GM18505 (cell line): ENCODE measurements at regions not wholly inside any gene's neighbourhood (a gene's known extent, or its start where the extent isn't known, plus 50 kb on each side); places are given as distances from the start of the nearest gene placed in this dataset.

Experiments
- ATAC-seq: cut with Tn5 transposase; IDR thresholded peaks from one replicate; pipeline ENCODE4 v1.9.1; 2021; ENCODE audit not compliant: unreplicated experiment
- POLR2A ChIP-seq: IDR thresholded peaks from 4 replicates; pipeline ENCODE4 v1.6.1; 2011; ENCODE audit warnings: borderline replicate concordance; ENCODE audit not compliant: insufficient read depth, insufficient read length; ENCODE audit errors: extremely low read depth

DNA sequence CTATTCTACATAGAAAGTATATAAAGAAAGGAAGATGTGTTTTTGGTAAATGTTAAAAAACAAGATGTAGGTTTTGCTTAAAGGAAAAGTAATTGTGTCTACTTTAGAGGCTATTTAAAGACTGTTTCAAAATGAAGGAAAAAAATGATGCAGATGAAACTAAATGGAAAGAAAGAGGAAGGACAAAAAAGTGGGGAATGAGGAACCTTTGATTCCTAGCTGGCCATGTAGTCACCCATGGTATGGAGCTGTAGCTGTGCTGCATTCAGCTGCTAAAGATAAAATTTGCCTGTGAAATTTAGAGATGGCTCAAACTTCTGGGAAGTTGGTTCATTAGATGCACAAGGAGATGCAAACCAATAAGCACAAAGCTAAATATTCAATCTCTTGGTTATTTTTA lies 86.8 kb upstream of the SERBP1 start:
- no peak for TF ChIP-seq POLR2A
- no peak for ATAC-seq

DNA sequence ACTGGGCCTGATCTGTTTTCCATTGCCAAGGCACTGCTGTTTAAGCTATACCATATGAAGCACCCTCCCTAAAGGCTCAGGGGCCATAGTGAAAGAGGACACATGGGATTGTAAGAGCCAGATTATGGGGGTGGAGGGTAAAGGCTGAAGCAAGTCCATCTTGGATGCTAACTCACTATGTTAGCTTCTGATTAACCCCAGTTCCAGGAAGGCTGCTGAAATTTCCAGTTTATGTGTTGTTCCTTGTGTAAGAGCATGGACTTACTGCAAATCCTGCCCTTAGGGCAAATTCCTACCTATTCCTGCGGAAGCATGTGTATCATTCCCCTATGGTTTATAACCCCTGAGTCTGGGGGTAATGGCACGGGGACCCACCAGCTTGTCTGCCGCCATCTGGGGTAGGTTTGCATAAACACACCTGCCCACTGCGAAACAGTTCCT lies 91.8 kb upstream of the SERBP1 start:
- no peak for TF ChIP-seq POLR2A
- ATAC-seq: no peak

DNA sequence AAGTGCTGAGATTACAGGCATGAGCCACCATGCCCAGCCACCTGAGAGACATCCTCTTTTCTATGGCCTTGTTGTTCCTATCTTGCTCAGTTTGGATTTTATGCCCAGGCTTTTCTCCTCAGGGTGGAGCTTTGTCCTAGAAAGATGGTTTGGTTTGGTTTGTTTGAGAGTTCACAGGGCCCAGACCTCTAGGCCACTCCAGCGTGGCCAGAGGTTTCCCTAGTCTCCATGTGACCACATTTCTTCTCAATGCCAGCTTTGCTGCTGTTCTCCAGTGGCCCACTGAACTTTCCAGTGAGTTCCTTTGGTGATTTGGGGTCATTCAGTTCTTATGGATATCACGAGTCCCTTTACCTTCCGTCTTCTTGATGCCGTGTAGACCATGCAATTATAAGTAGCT lies 92.6 kb upstream of the SERBP1 start:
- no peak for TF ChIP-seq POLR2A
- no peak for ATAC-seq

DNA sequence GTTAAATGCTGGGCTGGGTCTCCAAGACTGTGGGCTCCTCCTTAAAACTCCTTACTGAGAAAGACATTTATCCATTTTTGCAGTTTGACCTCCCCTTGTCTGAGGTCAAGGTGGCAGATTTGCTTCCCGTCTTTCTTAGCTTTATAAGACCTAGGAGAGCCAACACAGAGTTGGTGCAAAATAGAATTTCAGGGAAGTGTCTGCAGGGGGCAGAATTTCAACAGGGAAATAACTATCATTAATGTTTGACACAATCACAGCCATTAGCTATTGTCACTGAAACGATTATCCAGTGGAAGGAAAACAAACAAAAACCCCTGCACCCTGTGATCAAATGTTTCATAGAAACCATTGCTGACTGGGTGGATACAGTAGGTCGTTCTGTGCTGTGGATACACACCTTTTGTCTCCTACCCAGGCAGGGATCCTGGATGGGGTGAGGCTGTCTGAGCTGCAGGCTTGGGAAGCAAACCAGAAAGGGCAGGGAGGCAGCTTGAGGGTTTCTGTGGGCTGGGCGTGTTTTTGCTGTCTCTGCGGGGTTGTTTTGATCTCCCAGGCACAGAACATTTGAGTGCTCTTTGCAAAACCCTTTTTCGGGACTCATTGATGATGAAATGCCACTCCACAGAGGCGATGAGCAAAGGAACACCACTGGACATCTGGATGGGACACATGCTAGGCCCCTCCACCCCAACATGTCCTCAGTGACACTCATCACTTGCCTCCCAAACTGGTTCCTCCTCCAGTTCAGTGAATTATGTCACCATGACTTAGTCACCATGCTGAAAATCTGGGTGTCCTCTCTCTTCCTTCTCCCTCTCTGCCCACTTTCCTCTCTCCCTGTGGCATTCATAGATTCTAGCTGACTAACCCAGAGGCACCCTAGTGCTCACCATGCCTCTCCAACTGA lies 94.2 kb upstream of the SERBP1 start:
- TF ChIP-seq POLR2A: no peak
- ATAC-seq: no peak

DNA sequence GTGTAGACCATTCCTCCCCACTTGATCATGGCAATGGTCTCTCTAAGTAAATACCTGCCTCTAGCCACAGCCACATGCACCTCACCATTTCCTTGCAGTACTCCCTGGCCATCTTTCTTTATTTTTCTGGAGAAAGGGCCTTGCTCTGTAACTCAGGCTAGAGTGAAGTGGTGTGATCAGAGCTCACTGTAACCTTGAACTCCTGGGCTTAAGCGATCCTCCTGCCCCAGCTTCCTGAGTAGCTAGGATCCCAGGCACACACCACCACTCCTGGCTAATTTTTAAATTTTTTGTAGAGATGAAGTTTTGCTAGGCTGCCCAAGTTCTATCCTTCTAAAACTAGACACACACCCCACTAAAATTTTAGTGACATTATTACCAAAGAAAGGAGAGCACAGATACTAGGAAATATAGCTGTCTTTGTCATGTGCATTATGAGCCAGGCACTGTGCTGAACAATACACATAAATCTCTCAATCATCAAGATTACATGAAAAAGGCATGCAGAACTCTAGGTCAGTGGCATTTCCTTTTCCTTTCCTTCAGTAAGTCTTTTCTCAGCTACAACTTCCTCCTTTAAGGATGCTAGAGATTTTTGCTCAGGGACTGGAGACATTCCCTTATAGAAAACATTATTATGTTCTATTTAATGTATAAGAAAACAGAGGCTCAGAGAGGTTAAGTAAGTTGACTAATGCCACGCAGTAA lies 95.0 kb upstream of the SERBP1 start:
- no peak for ATAC-seq
- no peak for TF ChIP-seq POLR2A

DNA sequence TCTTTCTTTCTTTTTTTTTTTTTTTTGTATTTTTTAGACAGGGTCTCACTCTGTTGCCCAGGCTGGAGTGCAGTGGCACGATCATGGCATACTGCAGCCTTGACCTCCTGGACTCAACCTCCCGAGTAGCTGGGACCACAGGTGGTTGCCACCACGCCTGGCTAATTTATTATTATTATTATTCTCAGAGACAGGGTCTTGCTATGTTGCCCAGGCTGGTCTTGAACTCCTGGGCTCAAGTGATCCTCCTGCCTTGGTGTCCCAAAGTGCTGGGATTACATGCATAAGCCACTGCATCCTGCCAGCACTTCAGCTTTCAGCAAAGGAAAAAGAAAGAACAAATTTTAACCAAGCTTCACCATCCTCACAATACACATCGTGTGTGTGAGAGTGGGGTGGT lies 97.9 kb upstream of the SERBP1 start:
- TF ChIP-seq POLR2A: no peak
- no peak for ATAC-seq

DNA sequence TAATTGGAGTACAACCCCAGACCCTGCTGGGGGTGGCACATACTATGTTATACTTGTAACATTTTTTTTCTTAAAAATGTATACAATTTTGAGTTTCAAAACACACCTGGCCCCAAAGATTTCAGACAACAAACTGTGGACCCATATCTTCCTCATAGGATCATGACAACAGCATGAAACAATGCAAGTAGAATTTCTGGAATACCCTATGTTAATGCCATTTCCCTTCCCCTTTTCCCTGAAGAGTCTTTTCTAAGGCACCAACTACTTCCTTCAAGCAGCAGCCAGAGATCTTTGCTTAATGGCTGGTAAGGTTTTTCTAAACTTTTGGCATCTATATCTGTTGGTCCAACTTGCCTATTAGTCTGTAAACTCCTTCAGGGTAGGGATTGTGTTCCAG lies 99.9 kb upstream of the SERBP1 start:
- TF ChIP-seq POLR2A: no peak
- ATAC-seq: no peak

DNA sequence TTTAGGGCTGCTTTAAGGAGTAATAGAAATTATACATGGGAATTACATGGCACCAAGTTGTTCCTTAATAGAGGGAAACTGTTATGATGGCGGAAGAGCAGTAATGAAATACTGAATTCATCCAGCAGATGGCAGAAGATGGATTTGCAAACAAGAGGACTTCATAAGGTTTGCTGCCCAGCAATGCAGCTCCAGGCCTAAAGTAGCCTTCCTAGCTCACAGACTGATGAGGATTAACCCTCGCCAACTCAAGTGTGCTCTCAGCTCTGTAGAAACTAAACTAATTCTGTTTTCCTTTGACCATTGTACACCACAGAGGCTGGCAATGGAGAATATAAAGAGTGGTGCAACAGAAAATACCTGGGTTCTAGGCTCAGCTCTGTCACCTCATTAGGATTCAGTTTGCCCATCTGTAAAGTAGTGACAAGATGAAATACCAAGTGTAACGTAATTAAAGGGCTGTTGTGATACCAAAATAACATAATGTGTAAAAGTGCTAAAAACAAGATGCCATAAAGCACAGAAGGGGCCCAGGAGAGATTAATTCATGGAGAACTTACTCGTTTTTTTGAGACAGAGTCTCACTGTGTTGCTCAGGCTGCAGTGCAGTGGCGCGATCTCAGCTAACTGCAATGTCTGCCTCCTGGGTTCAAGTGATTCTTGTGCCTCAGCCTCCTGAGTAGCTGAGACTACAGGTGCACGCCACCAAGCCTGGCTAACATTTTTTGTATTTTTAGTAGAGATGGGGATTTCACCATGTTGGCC lies 102.4 kb upstream of the SERBP1 start:
- ATAC-seq: peak; percentile 60
- no peak for TF ChIP-seq POLR2A

DNA sequence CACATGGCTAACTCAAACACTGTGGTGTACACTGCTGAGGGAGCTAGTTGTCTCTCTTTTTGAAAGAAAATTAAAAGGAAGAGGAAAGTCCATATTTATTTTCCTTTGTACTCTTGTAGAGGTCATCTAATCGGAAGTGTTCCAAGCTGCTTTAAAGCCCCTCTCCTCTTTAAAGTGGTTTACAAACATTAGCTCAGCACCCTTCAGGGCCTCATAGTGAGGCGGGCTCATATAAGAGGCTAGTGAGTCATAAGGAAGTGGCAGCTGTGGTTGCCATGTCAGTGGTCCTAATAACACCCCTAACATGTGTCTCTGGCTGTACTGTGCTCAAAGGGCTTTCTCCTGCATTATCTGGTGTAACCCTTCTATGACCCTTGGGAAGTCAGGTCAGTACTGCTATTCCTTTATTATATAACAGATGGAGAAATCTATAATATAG lies 104.4 kb upstream of the SERBP1 start:
- no peak for ATAC-seq
- no peak for TF ChIP-seq POLR2A

DNA sequence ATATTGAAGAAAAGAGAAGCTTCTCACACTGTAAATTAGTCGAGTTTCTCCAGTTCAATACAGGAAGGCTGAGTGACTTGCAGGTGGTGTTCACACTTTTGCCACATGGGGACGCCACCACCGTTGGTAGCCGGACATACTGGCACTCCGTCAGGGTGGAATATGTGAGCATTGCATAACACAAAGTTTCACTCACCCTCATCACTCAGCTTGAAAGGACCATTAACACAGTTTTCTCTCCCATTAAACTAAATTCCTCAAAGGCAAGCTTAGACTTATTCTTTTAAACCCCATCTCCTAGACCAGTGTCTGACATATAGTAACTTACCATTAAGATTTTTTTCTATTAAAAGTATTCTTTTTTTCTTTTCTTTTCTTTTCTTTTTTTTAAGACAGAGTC lies 105.3 kb upstream of the SERBP1 start:
- no peak for TF ChIP-seq POLR2A
- no peak for ATAC-seq

DNA sequence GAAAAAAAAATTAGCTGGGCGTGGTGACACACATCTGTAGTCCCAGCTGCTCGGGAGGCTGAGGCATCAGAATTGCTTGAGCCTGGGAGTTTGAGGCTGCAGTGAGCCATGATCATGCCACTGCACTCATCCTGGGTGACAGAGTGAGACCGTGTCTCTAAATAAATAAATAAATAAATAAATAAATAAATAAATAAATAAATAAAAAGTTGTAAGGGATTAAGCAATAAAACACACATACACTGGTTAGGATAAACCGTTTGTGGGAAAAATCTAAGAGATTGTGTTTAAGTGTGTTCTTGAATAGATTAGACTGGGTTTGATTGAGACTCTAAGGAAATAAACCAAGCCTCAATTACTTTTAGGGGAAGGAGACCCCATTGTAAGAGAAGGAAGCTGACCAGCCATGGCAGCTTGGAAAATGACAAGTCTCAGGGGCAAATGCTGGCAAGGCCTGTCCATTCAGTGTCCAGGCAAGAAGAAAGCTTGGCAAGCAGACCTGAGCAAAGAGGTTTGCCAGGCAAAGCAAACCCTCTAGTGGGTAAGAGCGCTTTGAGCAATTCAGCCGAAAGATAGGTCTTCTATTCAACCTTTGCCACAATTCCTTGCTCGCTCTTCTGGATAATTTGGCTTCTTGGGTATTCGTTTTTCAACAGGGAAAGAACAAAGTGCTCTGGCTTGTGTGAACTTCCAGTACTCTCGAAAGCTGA lies 106.9 kb upstream of the SERBP1 start:
- TF ChIP-seq POLR2A: no peak
- no peak for ATAC-seq

DNA sequence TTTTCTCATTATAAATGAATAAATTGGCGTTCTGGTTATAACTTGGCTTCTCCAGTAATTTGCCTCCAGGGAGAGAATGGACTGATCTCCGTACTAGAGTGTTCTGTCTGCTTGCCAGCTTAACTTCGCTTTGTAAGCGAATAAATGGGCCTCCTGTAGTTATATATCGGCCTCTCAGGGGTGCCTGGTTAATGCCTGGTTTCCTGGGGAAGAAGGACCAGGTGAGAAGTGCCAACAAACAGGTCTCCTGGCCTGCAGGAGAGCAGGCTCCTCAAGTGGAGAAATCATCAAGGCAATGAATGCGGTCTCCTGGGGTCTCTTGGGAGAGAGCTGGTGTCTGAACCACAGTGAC lies 107.4 kb upstream of the SERBP1 start:
- ATAC-seq: no peak

More for the DNA sequence above, 107.4 kb upstream of the SERBP1 start:
- no peak for TF ChIP-seq POLR2A
